SK-N-SH (cell line): ENCODE measurements at regions not wholly inside any gene's neighbourhood (a gene's known extent, or its start where the extent isn't known, plus 50 kb on each side); places are given as distances from the start of the nearest gene placed in this dataset.

Experiments
- CTCF ChIA-PET: fragments of 300-600, 350-600 bp; formaldehyde crosslinking; extraction: SDS; loops from one replicate; lab custom pipeline; 2021; lab: Yijun Ruan, JAX
- POLR2A ChIA-PET: fragments of 350-600 bp; sonication (Branson Sonifier 250); formaldehyde crosslinking; extraction: SDS; loops from one replicate; lab custom pipeline; 2020; ENCODE audit warnings: antibody characterized with exemption, inconsistent platforms; lab: Yijun Ruan, JAX
- DNase-seq: peaks from one replicate; pipeline ENCODE4 v3.0.0; 2012
- H2AFZ ChIP-seq: fragments of 200-600 bp; sonication (generic); 2 replicates; pipeline ENCODE4 v1.8.1; 2016; ENCODE audit warnings: antibody characterized with exemption, mild to moderate bottlenecking, low read depth
- H3F3A ChIP-seq: fragments of 200-600 bp; sonication (generic); replicated peaks from 2 replicates; pipeline ENCODE3; 2016; ENCODE audit warnings: antibody characterized with exemption, mild to moderate bottlenecking; ENCODE audit not compliant: insufficient read depth
- H3K27ac ChIP-seq, 2 experiments: fragments of 200-500 bp in 1 of 2; fragments of 200-600 bp in 1 of 2; sonication (Bioruptor generic) in 1 of 2; sonication (generic), shearing (Covaris generic) in 1 of 2; 2 replicates each; pipeline versions ENCODE4 v1.5.1 to v1.6.1; 2014 to 2016; ENCODE audit warnings: low read depth in 2 of 2, inconsistent platforms in 1 of 2, low read length in 1 of 2, mild to moderate bottlenecking in 1 of 2, mixed read lengths in 1 of 2
- H3K27me3 ChIP-seq: fragments of 200-600 bp; sonication (generic), shearing (Covaris generic); 2 replicates; pipeline ENCODE4 v1.6.1; 2016; ENCODE audit warnings: mixed run types; ENCODE audit not compliant: insufficient read depth
- H3K36me3 ChIP-seq, 2 experiments: fragments of 200-500 bp in 1 of 2; fragments of 200-600 bp in 1 of 2; sonication (Bioruptor generic) in 1 of 2; sonication (generic) in 1 of 2; replicated peaks in 1 of 2; 2 replicates each; pipeline versions ENCODE3 to v1.5.1; 2014 to 2016; ENCODE audit warnings: low read length in 1 of 2, mild to moderate bottlenecking in 1 of 2; ENCODE audit not compliant: insufficient read depth in 2 of 2, control insufficient read depth in 1 of 2
- H3K4me1 ChIP-seq, 2 experiments: fragments of 200-500 bp in 1 of 2; fragments of 200-600 bp in 1 of 2; sonication (Bioruptor generic) in 1 of 2; sonication (generic), shearing (Covaris generic) in 1 of 2; 2 replicates each; pipeline versions ENCODE4 v1.5.1 to v1.6.1; 2014 to 2016; ENCODE audit warnings: low read depth in 1 of 2, low read length in 1 of 2, mixed run types in 1 of 2; ENCODE audit not compliant: insufficient read depth in 2 of 2, control insufficient read depth in 1 of 2
- H3K4me2 ChIP-seq: fragments of 200-600 bp; sonication (generic), shearing (Covaris generic); 2 replicates; pipeline ENCODE4 v1.6.1; 2017; ENCODE audit warnings: mixed run types
- H3K4me3 ChIP-seq, 2 experiments: fragments of 200-500 bp in 1 of 2; fragments of 200-600 bp in 1 of 2; sonication (Bioruptor generic) in 1 of 2; sonication (generic), shearing (Covaris generic) in 1 of 2; 2 replicates each; pipeline versions ENCODE4 v1.5.1 to v1.8.1; 2014 to 2016; ENCODE audit warnings: low read depth in 2 of 2, inconsistent platforms in 1 of 2, low read length in 1 of 2, mild to moderate bottlenecking in 1 of 2, mixed read lengths in 1 of 2, moderate library complexity in 1 of 2
- H3K79me2 ChIP-seq: fragments of 200-600 bp; sonication (generic); 2 replicates; pipeline ENCODE4 v1.8.1; 2017; ENCODE audit warnings: mild to moderate bottlenecking; ENCODE audit not compliant: insufficient read depth
- H3K9ac ChIP-seq: fragments of 200-600 bp; sonication (generic); 2 replicates; pipeline ENCODE4 v1.6.1; 2017; ENCODE audit warnings: mixed run types
- H3K9me2 ChIP-seq: fragments of 200-600 bp; sonication (generic); 2 replicates; pipeline ENCODE4 v1.6.1; 2017; ENCODE audit warnings: mixed run types
- H3K9me3 ChIP-seq: fragments of 200-600 bp; sonication (generic); 2 replicates; pipeline ENCODE4 v1.6.1; 2017; ENCODE audit warnings: mixed run types, mild to moderate bottlenecking, moderate library complexity
- H4K20me1 ChIP-seq: fragments of 200-600 bp; sonication (generic); 2 replicates; pipeline ENCODE4 v1.6.1; 2017; ENCODE audit warnings: mild to moderate bottlenecking, mixed run types; ENCODE audit not compliant: insufficient read depth
- EP300 ChIP-seq, 2 experiments: IDR thresholded peaks; 2 replicates each; pipeline versions ENCODE4 v1.4.0 to v1.6.1; 2012; ENCODE audit warnings: borderline replicate concordance in 1 of 2, low read depth in 1 of 2, low read length in 1 of 2
- FOXJ3 ChIP-seq: sonication (generic); formaldehyde crosslinking; IDR thresholded peaks from 2 replicates; pipeline ENCODE4 v1.5.1; 2020; ENCODE audit warnings: mild to moderate bottlenecking, missing genetic modification reagents
- GABPA ChIP-seq: IDR thresholded peaks from 2 replicates; pipeline ENCODE4 v1.4.0; 2012; ENCODE audit warnings: low read depth, mild to moderate bottlenecking
- GATA2 ChIP-seq: sonication (generic); formaldehyde crosslinking; IDR thresholded peaks from 2 replicates; pipeline ENCODE4 v1.5.0; 2020; ENCODE audit warnings: mild to moderate bottlenecking, missing genetic modification reagents
- JUND ChIP-seq: IDR thresholded peaks from 2 replicates; pipeline ENCODE4 v1.4.0; 2012
- MEF2A ChIP-seq: IDR thresholded peaks from 2 replicates; pipeline ENCODE4 v1.4.0; 2012; ENCODE audit warnings: low read depth, borderline replicate concordance
- NFIC ChIP-seq: IDR thresholded peaks from 2 replicates; pipeline ENCODE4 v1.4.0; 2012; ENCODE audit warnings: borderline replicate concordance
- POLR2AphosphoS5 ChIP-seq: IDR thresholded peaks from 2 replicates; pipeline ENCODE4 v1.6.1; 2012; ENCODE audit warnings: low read depth, low read length
- RAD21 ChIP-seq: IDR thresholded peaks from 2 replicates; pipeline ENCODE4 v1.6.1; 2012; ENCODE audit warnings: mild to moderate bottlenecking, low read length
- RCOR1 ChIP-seq: fragments of 150-350 bp; IDR thresholded peaks from 2 replicates; pipeline ENCODE4 v1.6.1; 2017; ENCODE audit warnings: antibody characterized with exemption, low read length
- RFX5 ChIP-seq: IDR thresholded peaks from 2 replicates; pipeline ENCODE4 v1.6.1; 2012; ENCODE audit warnings: mild to moderate bottlenecking, improper control_type of control experiment, low read length
- SIN3A ChIP-seq: IDR thresholded peaks from 2 replicates; pipeline ENCODE4 v1.6.1; 2012; ENCODE audit warnings: low read depth, mild to moderate bottlenecking, low read length, moderate library complexity, borderline replicate concordance
- SMC3 ChIP-seq: IDR thresholded peaks from 2 replicates; pipeline ENCODE4 v1.6.1; 2012; ENCODE audit warnings: low read depth, low read length, improper control_type of control experiment
- TCF12 ChIP-seq: IDR thresholded peaks from 2 replicates; pipeline ENCODE4 v1.4.0; 2012
- TEAD4 ChIP-seq: IDR thresholded peaks from 2 replicates; pipeline ENCODE4 v1.4.0; 2012; ENCODE audit warnings: mild to moderate bottlenecking, borderline replicate concordance; ENCODE audit not compliant: insufficient read depth
- WGBS: methylation state at CpG from one replicate; pipeline ENCODE4 v1.1.6; 2017; ENCODE audit warnings: low lambda C conversion rate; 5-methylcytosine and 5-hydroxymethylcytosine counted together
- TF ChIP-seq, protein P1 (sequence below): fragments of 200-600 bp; sonication (generic); IDR thresholded peaks from 2 replicates; pipeline ENCODE4 v1.6.1; 2017; ENCODE audit warnings: antibody characterized with exemption, mild to moderate bottlenecking, moderate library complexity
- TF ChIP-seq, protein P2 (sequence below): IDR thresholded peaks from 2 replicates; pipeline ENCODE4 v1.4.0; 2012; ENCODE audit warnings: low read depth, borderline replicate concordance
- TF ChIP-seq, protein P3 (sequence below): IDR thresholded peaks from 2 replicates; pipeline ENCODE4 v1.4.0; 2012; ENCODE audit warnings: low read depth
- TF ChIP-seq, protein P4 (sequence below): IDR thresholded peaks from 2 replicates; pipeline ENCODE4; 2012
- TF ChIP-seq, protein P5 (sequence below): IDR thresholded peaks from 2 replicates; pipeline ENCODE4 v1.6.1; 2012; ENCODE audit warnings: mild to moderate bottlenecking, low read depth, low read length, moderate library complexity

DNA sequence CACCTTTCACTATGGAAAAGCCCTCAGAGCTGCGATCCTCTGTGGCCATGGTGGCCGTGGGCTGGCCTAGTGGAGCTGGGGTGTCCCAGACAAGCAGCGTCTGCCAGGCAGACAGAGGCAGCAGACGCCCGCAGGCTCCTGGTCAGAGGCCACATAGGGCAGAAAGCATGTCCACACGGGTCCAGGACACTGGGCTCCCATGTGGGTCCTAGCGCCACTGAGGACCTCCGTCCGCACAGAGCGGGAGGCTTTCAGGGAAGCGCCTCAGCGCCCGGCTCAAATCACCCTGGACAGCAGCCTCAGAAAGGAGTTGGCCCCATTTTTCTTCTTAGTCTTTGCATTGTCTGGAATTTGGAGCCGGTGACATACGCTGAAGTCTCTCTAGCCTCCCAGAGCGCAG, 389.7 kb downstream of the BRD1 start:
- Histone ChIP-seq H4K20me1 (no peaks in the 10 kb centered on the region), H2AFZ (no peak overlapping the region), H3K4me1 (no peaks in the 10 kb centered on the region), H3K9ac (no peak overlapping the region), H3K36me3 (no peaks in the 10 kb centered on the region), H3K4me2 (no peak overlapping the region), H3K27me3 (no peaks in the 10 kb centered on the region; the same call in 1 of the 2 replicates), H3K9me3 (no peaks in the 10 kb centered on the region), H3K79me2 (no peaks in the 10 kb centered on the region), H3K9me2 (no peaks in the 10 kb centered on the region)
- DNase-seq, result no peak
- TF ChIP-seq GABPA, result no peak
- no peak for TF ChIP-seq RAD21
- TF ChIP-seq POLR2AphosphoS5, result no peak
- TF ChIP-seq, protein P1, sequence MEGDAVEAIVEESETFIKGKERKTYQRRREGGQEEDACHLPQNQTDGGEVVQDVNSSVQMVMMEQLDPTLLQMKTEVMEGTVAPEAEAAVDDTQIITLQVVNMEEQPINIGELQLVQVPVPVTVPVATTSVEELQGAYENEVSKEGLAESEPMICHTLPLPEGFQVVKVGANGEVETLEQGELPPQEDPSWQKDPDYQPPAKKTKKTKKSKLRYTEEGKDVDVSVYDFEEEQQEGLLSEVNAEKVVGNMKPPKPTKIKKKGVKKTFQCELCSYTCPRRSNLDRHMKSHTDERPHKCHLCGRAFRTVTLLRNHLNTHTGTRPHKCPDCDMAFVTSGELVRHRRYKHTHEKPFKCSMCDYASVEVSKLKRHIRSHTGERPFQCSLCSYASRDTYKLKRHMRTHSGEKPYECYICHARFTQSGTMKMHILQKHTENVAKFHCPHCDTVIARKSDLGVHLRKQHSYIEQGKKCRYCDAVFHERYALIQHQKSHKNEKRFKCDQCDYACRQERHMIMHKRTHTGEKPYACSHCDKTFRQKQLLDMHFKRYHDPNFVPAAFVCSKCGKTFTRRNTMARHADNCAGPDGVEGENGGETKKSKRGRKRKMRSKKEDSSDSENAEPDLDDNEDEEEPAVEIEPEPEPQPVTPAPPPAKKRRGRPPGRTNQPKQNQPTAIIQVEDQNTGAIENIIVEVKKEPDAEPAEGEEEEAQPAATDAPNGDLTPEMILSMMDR, result no peak
- TF ChIP-seq, protein P2, sequence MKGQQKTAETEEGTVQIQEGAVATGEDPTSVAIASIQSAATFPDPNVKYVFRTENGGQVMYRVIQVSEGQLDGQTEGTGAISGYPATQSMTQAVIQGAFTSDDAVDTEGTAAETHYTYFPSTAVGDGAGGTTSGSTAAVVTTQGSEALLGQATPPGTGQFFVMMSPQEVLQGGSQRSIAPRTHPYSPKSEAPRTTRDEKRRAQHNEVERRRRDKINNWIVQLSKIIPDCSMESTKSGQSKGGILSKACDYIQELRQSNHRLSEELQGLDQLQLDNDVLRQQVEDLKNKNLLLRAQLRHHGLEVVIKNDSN, result no peak
- TF ChIP-seq, protein P3, sequence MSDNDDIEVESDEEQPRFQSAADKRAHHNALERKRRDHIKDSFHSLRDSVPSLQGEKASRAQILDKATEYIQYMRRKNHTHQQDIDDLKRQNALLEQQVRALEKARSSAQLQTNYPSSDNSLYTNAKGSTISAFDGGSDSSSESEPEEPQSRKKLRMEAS, result no peak
- TF ChIP-seq, protein P4, sequence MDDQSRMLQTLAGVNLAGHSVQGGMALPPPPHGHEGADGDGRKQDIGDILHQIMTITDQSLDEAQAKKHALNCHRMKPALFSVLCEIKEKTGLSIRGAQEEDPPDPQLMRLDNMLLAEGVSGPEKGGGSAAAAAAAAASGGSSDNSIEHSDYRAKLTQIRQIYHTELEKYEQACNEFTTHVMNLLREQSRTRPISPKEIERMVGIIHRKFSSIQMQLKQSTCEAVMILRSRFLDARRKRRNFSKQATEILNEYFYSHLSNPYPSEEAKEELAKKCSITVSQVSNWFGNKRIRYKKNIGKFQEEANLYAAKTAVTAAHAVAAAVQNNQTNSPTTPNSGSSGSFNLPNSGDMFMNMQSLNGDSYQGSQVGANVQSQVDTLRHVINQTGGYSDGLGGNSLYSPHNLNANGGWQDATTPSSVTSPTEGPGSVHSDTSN, result no peak
- no peak for TF ChIP-seq RCOR1
- no peak for TF ChIP-seq EP300 (IDR thresholded peaks at IDR 0.05; ENCODE audit: borderline replicate concordance in 1 of 2, low read depth in 1 of 2, low read length in 1 of 2)
- TF ChIP-seq JUND, result no peak
- TF ChIP-seq MEF2A, result no peak
- no peak for TF ChIP-seq GATA2 (CRISPR knock-in tag)
- TF ChIP-seq NFIC, result no peak
- no peak for TF ChIP-seq TEAD4
- no peak for TF ChIP-seq SMC3
- TF ChIP-seq TCF12, result no peak
- TF ChIP-seq FOXJ3, result no peak
- TF ChIP-seq SIN3A, result no peak
- no peak for TF ChIP-seq RFX5
- TF ChIP-seq, protein P5, sequence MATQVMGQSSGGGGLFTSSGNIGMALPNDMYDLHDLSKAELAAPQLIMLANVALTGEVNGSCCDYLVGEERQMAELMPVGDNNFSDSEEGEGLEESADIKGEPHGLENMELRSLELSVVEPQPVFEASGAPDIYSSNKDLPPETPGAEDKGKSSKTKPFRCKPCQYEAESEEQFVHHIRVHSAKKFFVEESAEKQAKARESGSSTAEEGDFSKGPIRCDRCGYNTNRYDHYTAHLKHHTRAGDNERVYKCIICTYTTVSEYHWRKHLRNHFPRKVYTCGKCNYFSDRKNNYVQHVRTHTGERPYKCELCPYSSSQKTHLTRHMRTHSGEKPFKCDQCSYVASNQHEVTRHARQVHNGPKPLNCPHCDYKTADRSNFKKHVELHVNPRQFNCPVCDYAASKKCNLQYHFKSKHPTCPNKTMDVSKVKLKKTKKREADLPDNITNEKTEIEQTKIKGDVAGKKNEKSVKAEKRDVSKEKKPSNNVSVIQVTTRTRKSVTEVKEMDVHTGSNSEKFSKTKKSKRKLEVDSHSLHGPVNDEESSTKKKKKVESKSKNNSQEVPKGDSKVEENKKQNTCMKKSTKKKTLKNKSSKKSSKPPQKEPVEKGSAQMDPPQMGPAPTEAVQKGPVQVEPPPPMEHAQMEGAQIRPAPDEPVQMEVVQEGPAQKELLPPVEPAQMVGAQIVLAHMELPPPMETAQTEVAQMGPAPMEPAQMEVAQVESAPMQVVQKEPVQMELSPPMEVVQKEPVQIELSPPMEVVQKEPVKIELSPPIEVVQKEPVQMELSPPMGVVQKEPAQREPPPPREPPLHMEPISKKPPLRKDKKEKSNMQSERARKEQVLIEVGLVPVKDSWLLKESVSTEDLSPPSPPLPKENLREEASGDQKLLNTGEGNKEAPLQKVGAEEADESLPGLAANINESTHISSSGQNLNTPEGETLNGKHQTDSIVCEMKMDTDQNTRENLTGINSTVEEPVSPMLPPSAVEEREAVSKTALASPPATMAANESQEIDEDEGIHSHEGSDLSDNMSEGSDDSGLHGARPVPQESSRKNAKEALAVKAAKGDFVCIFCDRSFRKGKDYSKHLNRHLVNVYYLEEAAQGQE, result no peak
- TF ChIP-seq, all 33 proteins: peak for 0
- Histone ChIP-seq H3F3A (no peaks in the 10 kb centered on the region), H3K27ac (no peak overlapping the region), H3K4me3 (no peak overlapping the region)
- POLR2A ChIA-PET, result no interaction called here
- WGBS, result 13% methylated on average over 7 of the region's 16 CpGs
- CTCF ChIA-PET, result no interaction called here
